H1 (cell line): ENCODE measurements at regions not wholly inside any gene's neighbourhood (a gene's known extent, or its start where the extent isn't known, plus 50 kb on each side); places are given as distances from the start of the nearest gene placed in this dataset.

Experiments
- CTCF ChIA-PET: fragments of 300-600 bp; sonication (Branson Sonifier 250); formaldehyde crosslinking; loops from one replicate; lab custom pipeline; 2021; ENCODE audit not compliant: partially characterized antibody; lab: Charles Lee
- POLR2A ChIA-PET: fragments of 300-600 bp; sonication (Branson Sonifier 250); formaldehyde crosslinking; loops from one replicate; lab custom pipeline; 2021; ENCODE audit warnings: inconsistent platforms; ENCODE audit not compliant: partially characterized antibody; lab: Charles Lee
- DNase-seq, 2 experiments: peaks; one replicate each; pipeline versions ENCODE4 v3.0.0 to v3.0.0-alpha.2; 2010 to 2022; ENCODE audit warnings: low spot score in 2 of 2, low read depth in 1 of 2, mixed read lengths in 1 of 2
- FAIRE-seq: peaks from 2 replicates; lab custom pipeline; 2011; peaks lifted over from hg19 to GRCh38; lab: Jason Lieb, UNC
- H2AFZ ChIP-seq: 2 replicates; pipeline ENCODE4 v1.8.1; 2012; ENCODE audit warnings: low read length, inconsistent platforms
- H2AK5ac ChIP-seq: 2 replicates; pipeline ENCODE4 v1.6.1; 2013; ENCODE audit warnings: low read depth, low read length
- H2BK120ac ChIP-seq: replicated peaks from 2 replicates; pipeline ENCODE3; 2013; ENCODE audit warnings: low read depth, low read length, inconsistent platforms
- H2BK12ac ChIP-seq: 2 replicates; pipeline ENCODE4 v1.6.1; 2013; ENCODE audit warnings: low read depth, low read length
- H2BK15ac ChIP-seq: 2 replicates; pipeline ENCODE4 v1.6.1; 2013; ENCODE audit warnings: low read length
- H2BK20ac ChIP-seq: 2 replicates; pipeline ENCODE4 v1.6.1; 2013; ENCODE audit warnings: low read length
- H2BK5ac ChIP-seq: 2 replicates; pipeline ENCODE4 v1.6.1; 2013; ENCODE audit warnings: low read depth, low read length
- H3K14ac ChIP-seq: 2 replicates; pipeline ENCODE4 v1.6.1; 2013; ENCODE audit warnings: inconsistent platforms; ENCODE audit not compliant: insufficient read length
- H3K18ac ChIP-seq: 2 replicates; pipeline ENCODE4 v1.6.1; 2013; ENCODE audit warnings: low read length; ENCODE audit errors: extremely low read depth
- H3K23ac ChIP-seq: 2 replicates; pipeline ENCODE4 v1.6.1; 2013; ENCODE audit warnings: inconsistent platforms; ENCODE audit not compliant: insufficient read length
- H3K23me2 ChIP-seq: 2 replicates; pipeline ENCODE4 v1.6.1; 2013; ENCODE audit warnings: low read depth, low read length
- H3K27ac ChIP-seq: 2 replicates; pipeline ENCODE4 v1.6.1; 2011; ENCODE audit warnings: low read depth, low read length, inconsistent platforms
- H3K27me3 ChIP-seq, 4 experiments: replicated peaks in 1 of 4; 1 replicate in 1 of 4; 2 replicates in 3 of 4; pipeline versions ENCODE4 v1.6.1 to v1.8.1; 2011 to 2013; ENCODE audit warnings: low read length in 3 of 4, mild to moderate bottlenecking in 3 of 4, inconsistent platforms in 2 of 4, mixed read lengths in 2 of 4, moderate library complexity in 1 of 4; ENCODE audit not compliant: control insufficient read depth in 3 of 4, insufficient read depth in 3 of 4; ENCODE audit errors: extremely low read depth in 1 of 4
- H3K36me3 ChIP-seq, 4 experiments: 2 replicates each; pipeline versions ENCODE4 v1.6.1 to v1.8.1; 2011 to 2013; ENCODE audit warnings: mild to moderate bottlenecking in 4 of 4, low read length in 3 of 4, moderate library complexity in 2 of 4, control low read depth in 1 of 4, inconsistent platforms in 1 of 4; ENCODE audit not compliant: insufficient read depth in 4 of 4, control insufficient read depth in 2 of 4
- H3K4ac ChIP-seq: replicated peaks from 2 replicates; pipeline ENCODE3; 2013; ENCODE audit warnings: low read length, low read depth, mixed read lengths, inconsistent platforms; ENCODE audit not compliant: insufficient read length
- H3K4me1 ChIP-seq, 4 experiments: replicated peaks in 1 of 4; 1 replicate in 1 of 4; 2 replicates in 3 of 4; pipeline versions ENCODE4 v1.6.1 to v1.8.1; 2011 to 2013; ENCODE audit warnings: low read length in 3 of 4, inconsistent platforms in 2 of 4, mixed read lengths in 1 of 4; ENCODE audit not compliant: insufficient read depth in 4 of 4, control insufficient read depth in 3 of 4
- H3K4me2 ChIP-seq, 2 experiments: 2 replicates each; pipeline versions ENCODE4 v1.6.1 to v1.8.1; 2011 to 2013; ENCODE audit warnings: low read depth in 2 of 2, low read length in 2 of 2, control low read depth in 1 of 2, inconsistent platforms in 1 of 2, mild to moderate bottlenecking in 1 of 2; ENCODE audit not compliant: insufficient read depth in 1 of 2
- H3K4me3 ChIP-seq, 4 experiments: fragments of 200-600, 300-600 bp in 1 of 4; sonication (generic), shearing (Covaris generic), sonication (Bioruptor Twin) in 1 of 4; 2 replicates each; pipeline versions ENCODE4 v1.5.1 to v1.8.1; 2011 to 2016; ENCODE audit warnings: low read length in 4 of 4, low read depth in 3 of 4, control low read depth in 2 of 4, inconsistent platforms in 2 of 4, mild to moderate bottlenecking in 2 of 4, mixed read lengths in 1 of 4, moderate library complexity in 1 of 4; ENCODE audit not compliant: insufficient read depth in 2 of 4; ENCODE audit errors: extremely low read depth in 1 of 4
- H3K56ac ChIP-seq: replicated peaks from 2 replicates; pipeline ENCODE3; 2013; ENCODE audit warnings: low read depth, mild to moderate bottlenecking, mixed read lengths, low read length, inconsistent platforms; ENCODE audit not compliant: insufficient read length
- H3K79me1 ChIP-seq: 2 replicates; pipeline ENCODE4 v1.6.1; 2013; ENCODE audit warnings: low read depth, low read length, control low read depth
- H3K79me2 ChIP-seq, 2 experiments: 2 replicates each; pipeline versions ENCODE4 v1.6.1 to v1.8.1; 2012 to 2013; ENCODE audit warnings: low read length in 2 of 2, mild to moderate bottlenecking in 2 of 2, inconsistent platforms in 1 of 2; ENCODE audit not compliant: insufficient read depth in 2 of 2, control insufficient read depth in 1 of 2
- H3K9ac ChIP-seq, 4 experiments: replicated peaks in 1 of 4; 1 replicate in 1 of 4; 2 replicates in 3 of 4; pipeline versions ENCODE4 v1.6.1 to v1.8.1; 2011 to 2013; ENCODE audit warnings: low read depth in 3 of 4, low read length in 3 of 4, control low read depth in 2 of 4, mild to moderate bottlenecking in 2 of 4, moderate library complexity in 2 of 4, inconsistent platforms in 1 of 4; ENCODE audit errors: extremely low read depth in 1 of 4
- H3K9me3 ChIP-seq, 2 experiments: 2 replicates each; pipeline versions ENCODE4 v1.6.1 to v1.8.1; 2012 to 2013; ENCODE audit warnings: mild to moderate bottlenecking in 2 of 2, moderate library complexity in 2 of 2, control low read depth in 1 of 2, inconsistent platforms in 1 of 2, low read depth in 1 of 2, low read length in 1 of 2, mixed read lengths in 1 of 2; ENCODE audit not compliant: insufficient read depth in 2 of 2
- H4K20me1 ChIP-seq, 2 experiments: replicated peaks in 1 of 2; 2 replicates each; pipeline versions ENCODE3 to v1.8.1; 2011 to 2013; ENCODE audit warnings: inconsistent platforms in 2 of 2, low read length in 2 of 2, mild to moderate bottlenecking in 1 of 2; ENCODE audit not compliant: insufficient read depth in 2 of 2, control insufficient read depth in 1 of 2
- H4K5ac ChIP-seq: 2 replicates; pipeline ENCODE4 v1.6.1; 2013; ENCODE audit warnings: low read length, low read depth, mixed read lengths, inconsistent platforms; ENCODE audit not compliant: insufficient read length
- H4K8ac ChIP-seq: 2 replicates; pipeline ENCODE4 v1.8.0; 2013; ENCODE audit warnings: mild to moderate bottlenecking, moderate library complexity, low read length, inconsistent platforms; ENCODE audit not compliant: insufficient read depth; ENCODE audit errors: extremely low read depth
- H4K91ac ChIP-seq: replicated peaks from 2 replicates; pipeline ENCODE3; 2013; ENCODE audit warnings: low read length, mixed read lengths, inconsistent platforms; ENCODE audit not compliant: insufficient read length
- ASH2L ChIP-seq: fragments of 200-600, 300-600 bp; sonication (generic); IDR thresholded peaks from one replicate; pipeline ENCODE4 v1.7.1; 2017; ENCODE audit warnings: low read length
- CREB1 ChIP-seq: IDR thresholded peaks from 2 replicates; pipeline ENCODE4 v1.6.1; 2012; ENCODE audit warnings: inconsistent platforms
- EP300 ChIP-seq, 2 experiments: IDR thresholded peaks; 1 replicate in 1 of 2; 2 replicates in 1 of 2; pipeline ENCODE4 v1.6.1; 2011 to 2012; ENCODE audit warnings: low read depth in 2 of 2, low read length in 2 of 2, mild to moderate bottlenecking in 2 of 2, borderline replicate concordance in 1 of 2, inconsistent platforms in 1 of 2, moderate library complexity in 1 of 2
- NRF1 ChIP-seq: IDR thresholded peaks from 2 replicates; pipeline ENCODE4 v1.6.1; 2011; ENCODE audit warnings: mild to moderate bottlenecking, low read depth, low read length, improper control_type of control experiment
- PHF8 ChIP-seq: fragments of 200-600 bp; sonication (generic); conservative IDR thresholded peaks from 2 replicates; pipeline ENCODE4 v1.7.1; 2012; ENCODE audit warnings: low read depth, mild to moderate bottlenecking, inconsistent platforms, low read length, moderate library complexity
- POLR2AphosphoS5 ChIP-seq: IDR thresholded peaks from 2 replicates; pipeline ENCODE4 v1.6.1; 2011; ENCODE audit warnings: low read depth, low read length
- RBBP5 ChIP-seq: IDR thresholded peaks from 2 replicates; pipeline ENCODE4 v1.7.1; 2012; ENCODE audit warnings: low read depth, mild to moderate bottlenecking, inconsistent platforms, low read length, moderate library complexity, borderline replicate concordance
- WGBS, 2 experiments: shearing (Covaris generic) in 1 of 2; methylation state at CpG; one replicate each; pipeline versions ENCODE4 v1.1.6 to v1.1.7; 2013 to 2015; ENCODE audit warnings: low lambda C conversion rate in 2 of 2, mixed read lengths in 2 of 2, inconsistent platforms in 1 of 2, low coverage in 1 of 2, missing lambda C conversion rate in 1 of 2; ENCODE audit not compliant: insufficient replicate concordance in 2 of 2, insufficient coverage in 1 of 2, insufficient read length in 1 of 2; ENCODE audit errors: extremely low coverage in 1 of 2, missing lambda C conversion rate in 1 of 2; 5-methylcytosine and 5-hydroxymethylcytosine counted together

DNA sequence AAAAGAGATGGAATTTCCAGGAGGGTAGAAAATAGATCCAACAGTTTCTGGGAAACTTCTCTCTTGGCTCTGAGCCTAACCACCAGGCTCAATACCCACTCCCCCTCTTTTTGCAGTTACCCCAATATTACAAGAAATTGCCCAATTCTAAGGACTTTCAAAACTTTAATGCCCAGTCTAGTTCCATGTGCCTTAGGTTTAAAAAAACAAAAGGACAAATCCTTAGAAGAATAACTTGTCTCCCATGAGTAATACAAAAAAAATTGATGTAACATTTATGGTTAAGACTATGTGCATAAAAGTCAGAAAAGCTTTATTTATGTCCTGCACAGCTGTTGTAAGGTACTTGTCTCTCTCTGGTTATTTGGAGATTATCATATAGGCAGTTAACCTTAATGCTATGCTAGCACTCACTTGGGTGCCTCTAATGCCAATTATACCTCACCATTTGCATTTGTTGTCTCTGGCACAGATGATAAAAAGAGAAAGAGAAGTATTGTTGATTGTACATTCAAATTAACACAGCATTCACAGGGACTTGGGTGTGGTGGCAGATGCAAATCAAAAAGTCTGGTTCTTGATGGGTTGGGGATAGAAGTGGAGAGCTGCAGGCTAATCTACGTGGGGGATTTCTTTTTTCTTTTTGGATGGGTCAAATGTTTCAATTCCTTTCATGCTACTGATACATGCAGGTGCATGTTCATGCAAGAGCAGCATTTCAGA lies 159.4 kb downstream of the PIK3R1 start:
- CTCF ChIA-PET: no interaction called here
- whole genome bisulfite sequencing, 2 experiments: 75% methylated on average over 1 of the region's 1 CpG; no CpG with 5 or more reads in 1 of the 2 experiments
- no peak for FAIRE-seq

More for the DNA sequence above, 159.4 kb downstream of the PIK3R1 start:
- Histone ChIP-seq H3K56ac (no peak overlapping the region), H3K23ac (no peak overlapping the region), H3K4me2 (no peak overlapping the region), H3K4ac (no peak overlapping the region), H3K4me1 (peaks cover 0 to 6% (median 1%) of the 10 kb centered on the region in 4 experiments; a peak in 1 of 7 replicates), H4K5ac (no peak overlapping the region), H3K36me3 (no peaks in the 10 kb centered on the region), H3K9ac (no peak overlapping the region), H2BK20ac (no peak overlapping the region), H4K91ac (no peak overlapping the region), H2BK5ac (no peak overlapping the region), H3K27me3 (no peaks in the 10 kb centered on the region), H3K27ac (no peak overlapping the region), H3K18ac (no peak overlapping the region), H2BK12ac (no peak overlapping the region), H3K4me3 (no peak overlapping the region), H3K14ac (no peak overlapping the region), H2BK15ac (no peak overlapping the region), H3K79me1 (no peaks in the 10 kb centered on the region), H3K23me2 (no peaks in the 10 kb centered on the region), H4K20me1 (no peaks in the 10 kb centered on the region), H3K9me3 (no peaks in the 10 kb centered on the region; a peak in 1 of 4 replicates), H2BK120ac (no peak overlapping the region), H2AK5ac (no peak overlapping the region), H4K8ac (no peak overlapping the region), H2AFZ (no peak overlapping the region), H3K79me2 (no peaks in the 10 kb centered on the region)
- no peak for DNase-seq
- POLR2A ChIA-PET: no interaction called here
- TF ChIP-seq NRF1: no peak
- TF ChIP-seq ASH2L: no peak
- TF ChIP-seq RBBP5: no peak
- TF ChIP-seq POLR2AphosphoS5: no peak
- TF ChIP-seq CREB1: no peak
- no peak for TF ChIP-seq EP300 (IDR thresholded peaks at IDR 0.05; ENCODE audit: borderline replicate concordance in 1 of 2, low read depth in 2 of 2, low read length in 2 of 2)
- TF ChIP-seq PHF8: no peak
